Epithelial cell of esophagus (primary cell): ENCODE measurements at regions not wholly inside any gene's neighbourhood (a gene's known extent, or its start where the extent isn't known, plus 50 kb on each side); places are given as distances from the start of the nearest gene placed in this dataset.
"Not testable (repeated sequence)": the region's sequence is repeated elsewhere in the genome, so short reads cannot be mapped to it uniquely, and the experiment has no call there.

Source experiments
- DNase-seq: peaks from one replicate; pipeline ENCODE4 v3.0.0; 2010; ENCODE audit warnings: low read depth
- H3K4me3 ChIP-seq: 2 replicates; pipeline ENCODE4 v1.5.1; 2011; ENCODE audit warnings: mild to moderate bottlenecking, low read length, control low read depth
- TF ChIP-seq, protein P1 (sequence below): IDR thresholded peaks from 2 replicates; pipeline ENCODE4 v1.5.1; 2011; ENCODE audit warnings: low read depth, mild to moderate bottlenecking, low read length, control low read depth, inconsistent platforms; ENCODE audit not compliant: insufficient read depth; ENCODE audit errors: missing control alignments

GRCh38 chr4:146051728-146052391 lies 113.2 kb upstream of the ZNF827 start:
- TF ChIP-seq, protein P1, sequence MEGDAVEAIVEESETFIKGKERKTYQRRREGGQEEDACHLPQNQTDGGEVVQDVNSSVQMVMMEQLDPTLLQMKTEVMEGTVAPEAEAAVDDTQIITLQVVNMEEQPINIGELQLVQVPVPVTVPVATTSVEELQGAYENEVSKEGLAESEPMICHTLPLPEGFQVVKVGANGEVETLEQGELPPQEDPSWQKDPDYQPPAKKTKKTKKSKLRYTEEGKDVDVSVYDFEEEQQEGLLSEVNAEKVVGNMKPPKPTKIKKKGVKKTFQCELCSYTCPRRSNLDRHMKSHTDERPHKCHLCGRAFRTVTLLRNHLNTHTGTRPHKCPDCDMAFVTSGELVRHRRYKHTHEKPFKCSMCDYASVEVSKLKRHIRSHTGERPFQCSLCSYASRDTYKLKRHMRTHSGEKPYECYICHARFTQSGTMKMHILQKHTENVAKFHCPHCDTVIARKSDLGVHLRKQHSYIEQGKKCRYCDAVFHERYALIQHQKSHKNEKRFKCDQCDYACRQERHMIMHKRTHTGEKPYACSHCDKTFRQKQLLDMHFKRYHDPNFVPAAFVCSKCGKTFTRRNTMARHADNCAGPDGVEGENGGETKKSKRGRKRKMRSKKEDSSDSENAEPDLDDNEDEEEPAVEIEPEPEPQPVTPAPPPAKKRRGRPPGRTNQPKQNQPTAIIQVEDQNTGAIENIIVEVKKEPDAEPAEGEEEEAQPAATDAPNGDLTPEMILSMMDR = no peak
- no peak overlapping the region for H3K4me3 ChIP-seq
- peak; percentile 58 for DNase-seq

DNA sequence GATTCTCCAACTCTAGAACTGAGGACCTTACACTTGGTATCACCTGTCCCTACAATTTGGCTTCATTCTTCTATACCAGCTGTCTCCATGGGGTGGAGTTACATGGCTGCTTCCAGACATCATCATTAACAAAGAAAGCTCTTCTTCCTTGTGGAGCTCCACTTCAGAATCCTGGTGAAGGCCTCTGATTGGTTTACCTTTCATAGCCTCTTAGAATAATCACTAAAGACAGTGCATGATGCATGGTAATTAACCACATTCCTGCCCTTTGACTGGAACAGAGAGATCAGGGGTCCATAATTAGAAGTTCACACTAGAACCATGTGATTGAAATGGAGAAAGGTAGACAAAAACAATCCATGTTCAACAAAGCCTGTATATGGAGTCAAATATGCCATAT lies 112.6 kb upstream of the ZNF827 start:
- TF ChIP-seq, protein P1 = no peak
- DNase-seq = no peak
- H3K4me3 ChIP-seq = no peak overlapping the region

DNA sequence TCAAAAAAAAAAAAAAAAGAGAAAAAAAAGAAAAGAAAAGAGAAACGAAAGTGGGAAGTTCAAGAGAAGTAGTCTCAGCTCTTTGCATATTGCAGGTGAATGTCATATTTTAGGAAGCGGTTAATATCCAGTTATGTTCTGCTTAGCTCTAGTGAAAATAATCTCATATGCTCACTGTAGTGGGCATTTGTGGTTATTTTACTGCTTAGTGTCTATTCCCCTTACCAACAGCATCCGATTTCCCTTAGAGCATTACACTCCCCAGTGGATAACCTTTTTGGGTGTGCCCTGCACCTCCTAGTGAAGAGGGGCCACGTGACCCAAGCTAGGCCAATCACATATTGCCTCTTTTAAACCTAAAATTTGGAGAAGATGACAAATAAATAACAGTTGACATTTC lies 111.2 kb upstream of the ZNF827 start:
- DNase-seq = no peak
- H3K4me3 ChIP-seq = no peak overlapping the region
- TF ChIP-seq, protein P1 = no peak

- not testable (repeated sequence) for DNase-seq, H3K4me3 ChIP-seq
Measured at GRCh38 chr4:146047768-146048167, 109.1 kb upstream of the ZNF827 start.

- TF ChIP-seq, protein P1 = no peak
Measured at GRCh38 chr4:146041139-146042004, 102.7 kb upstream of the ZNF827 start.

DNA sequence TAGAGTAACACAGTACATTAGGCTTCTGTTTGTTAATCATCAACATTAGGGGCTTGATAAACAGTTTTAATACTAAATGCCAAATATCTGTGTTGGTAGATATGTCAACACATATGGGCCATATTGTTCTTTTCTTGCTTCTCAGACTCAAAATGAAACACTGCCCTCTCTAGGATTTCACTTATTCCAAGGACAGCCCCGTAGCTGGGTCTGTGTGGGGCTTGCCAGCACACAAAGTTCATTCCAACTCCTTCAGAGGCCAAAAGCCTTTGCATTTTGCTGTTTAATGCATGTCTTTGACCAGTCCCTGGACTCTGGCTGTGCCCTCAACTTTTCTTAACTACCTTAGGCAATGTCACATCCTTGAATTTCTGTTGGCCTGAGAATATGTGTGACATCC lies 102.0 kb upstream of the ZNF827 start:
- DNase-seq = no peak
- TF ChIP-seq, protein P1 = no peak
- no peak overlapping the region for H3K4me3 ChIP-seq

More at GRCh38 chr4:146041139-146042004, 102.7 kb upstream of the ZNF827 start:
- no peak for DNase-seq
- no peak overlapping the region for H3K4me3 ChIP-seq

GRCh38 chr4:146033149-146033548 lies 94.5 kb upstream of the ZNF827 start:
- TF ChIP-seq, protein P1 = no peak
- DNase-seq = peak; percentile 72
- H3K4me3 ChIP-seq = no peak overlapping the region
